ENCODE measurements at regions not wholly inside any gene's neighbourhood (a gene's known extent, or its start where the extent isn't known, plus 50 kb on each side); places are given as distances from the start of the nearest gene placed in this dataset.
A peak's percentile ranks its signal among the peaks of the same experiment; 100 is the strongest.

DNA sequence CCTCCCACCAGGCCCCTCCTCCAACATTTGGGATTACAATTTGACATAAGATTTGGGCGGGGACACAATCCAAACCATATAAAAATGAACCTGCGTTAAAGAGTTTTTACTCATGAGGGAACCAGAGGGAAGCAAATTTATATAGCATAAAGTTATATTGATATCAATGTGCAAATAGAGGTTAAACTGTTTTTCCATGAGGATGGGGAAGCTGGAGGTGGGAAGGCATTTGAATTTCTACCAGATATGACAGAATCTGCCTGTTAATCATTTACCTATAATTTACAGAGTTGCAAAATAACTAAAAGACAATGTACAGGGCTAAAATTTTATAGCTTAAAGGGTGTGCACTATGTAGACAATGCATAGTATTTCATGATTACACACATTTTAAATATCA, 322.0 kb upstream of the FKBP1C start:
- no peak overlapping the region for H3K4me3 Mint-ChIP-seq (ENCODE audit: unreplicated experiment)
- DNase-seq (ENCODE audit: low spot score), result no peak
- H3K4me1 Mint-ChIP-seq (ENCODE audit: low read depth), result no peaks in the 10 kb centered on the region
- peaks cover 23% of the 10 kb centered on the region for H3K27me3 Mint-ChIP-seq (ENCODE audit: low read depth)
- H3K27ac Mint-ChIP-seq (ENCODE audit: unreplicated experiment), result no peak overlapping the region
- TF ChIP-seq, protein P1, sequence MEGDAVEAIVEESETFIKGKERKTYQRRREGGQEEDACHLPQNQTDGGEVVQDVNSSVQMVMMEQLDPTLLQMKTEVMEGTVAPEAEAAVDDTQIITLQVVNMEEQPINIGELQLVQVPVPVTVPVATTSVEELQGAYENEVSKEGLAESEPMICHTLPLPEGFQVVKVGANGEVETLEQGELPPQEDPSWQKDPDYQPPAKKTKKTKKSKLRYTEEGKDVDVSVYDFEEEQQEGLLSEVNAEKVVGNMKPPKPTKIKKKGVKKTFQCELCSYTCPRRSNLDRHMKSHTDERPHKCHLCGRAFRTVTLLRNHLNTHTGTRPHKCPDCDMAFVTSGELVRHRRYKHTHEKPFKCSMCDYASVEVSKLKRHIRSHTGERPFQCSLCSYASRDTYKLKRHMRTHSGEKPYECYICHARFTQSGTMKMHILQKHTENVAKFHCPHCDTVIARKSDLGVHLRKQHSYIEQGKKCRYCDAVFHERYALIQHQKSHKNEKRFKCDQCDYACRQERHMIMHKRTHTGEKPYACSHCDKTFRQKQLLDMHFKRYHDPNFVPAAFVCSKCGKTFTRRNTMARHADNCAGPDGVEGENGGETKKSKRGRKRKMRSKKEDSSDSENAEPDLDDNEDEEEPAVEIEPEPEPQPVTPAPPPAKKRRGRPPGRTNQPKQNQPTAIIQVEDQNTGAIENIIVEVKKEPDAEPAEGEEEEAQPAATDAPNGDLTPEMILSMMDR (IDR thresholded peaks at IDR 0.05), result no peak
- H3K9me3 Mint-ChIP-seq (ENCODE audit: low read depth), result no peaks in the 10 kb centered on the region
- no peaks in the 10 kb centered on the region for H3K36me3 Mint-ChIP-seq (ENCODE audit: low read depth)

DNA sequence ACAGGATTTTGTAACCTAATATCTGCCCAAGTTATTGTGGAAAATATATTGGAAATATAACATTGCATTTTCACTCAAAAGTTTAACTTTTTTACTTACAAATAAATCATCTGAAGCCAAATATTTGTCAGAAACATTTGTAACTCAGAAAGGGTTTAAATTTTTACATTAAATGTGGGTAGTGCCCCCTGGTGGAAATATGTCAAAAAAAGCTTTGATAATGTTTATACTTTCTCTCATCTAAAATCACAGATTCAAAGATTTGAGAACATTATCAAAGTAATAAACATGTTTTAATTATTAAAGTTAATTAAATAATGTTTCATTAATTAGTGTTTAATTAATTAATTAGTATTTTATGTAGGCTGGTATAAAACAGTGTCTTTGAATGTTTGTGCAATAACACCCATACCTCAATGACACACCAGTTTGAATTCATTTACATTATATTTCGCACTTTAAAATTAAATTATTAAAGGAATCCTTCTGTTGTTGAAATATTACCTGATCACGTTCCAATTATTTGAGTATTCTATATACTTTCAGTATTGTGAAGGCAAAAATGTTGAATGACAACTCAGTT, 320.1 kb upstream of the FKBP1C start:
- Mint-ChIP-seq H3K4me1 (ENCODE audit: low read depth) (no peaks in the 10 kb centered on the region), H3K27ac (ENCODE audit: unreplicated experiment) (no peak overlapping the region), H3K36me3 (ENCODE audit: low read depth) (no peaks in the 10 kb centered on the region), H3K27me3 (ENCODE audit: low read depth) (peaks cover 18% of the 10 kb centered on the region), H3K9me3 (ENCODE audit: low read depth) (no peaks in the 10 kb centered on the region), H3K4me3 (ENCODE audit: unreplicated experiment) (no peak overlapping the region)
- TF ChIP-seq, protein P1 (IDR thresholded peaks at IDR 0.05), result peak; percentile 87
- DNase-seq (ENCODE audit: low spot score), result no peak

DNA sequence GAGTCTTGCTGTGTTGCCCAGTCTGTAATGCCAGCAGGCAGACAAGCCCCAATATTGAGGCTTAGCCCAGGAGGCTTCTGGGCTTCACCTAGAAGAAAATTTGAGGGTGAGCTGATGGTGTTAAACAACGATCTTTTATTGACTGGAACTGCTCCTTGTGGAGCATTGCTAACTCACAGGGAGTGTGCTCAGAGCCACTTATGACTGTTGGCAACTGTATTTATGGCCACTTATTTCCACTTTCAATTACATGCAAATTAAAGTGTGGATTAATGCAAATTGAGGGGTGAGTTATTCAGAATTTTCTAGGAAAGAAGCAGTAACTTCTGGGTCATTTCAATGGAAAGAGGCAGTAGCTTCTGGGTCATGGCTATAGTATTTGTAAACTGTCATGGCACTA, 317.2 kb upstream of the FKBP1C start:
- H3K4me3 Mint-ChIP-seq (ENCODE audit: unreplicated experiment), result no peak overlapping the region
- H3K27me3 Mint-ChIP-seq (ENCODE audit: low read depth), result peaks cover 2% of the 10 kb centered on the region
- H3K4me1 Mint-ChIP-seq (ENCODE audit: low read depth), result no peaks in the 10 kb centered on the region
- DNase-seq (ENCODE audit: low spot score), result no peak
- no peaks in the 10 kb centered on the region for H3K9me3 Mint-ChIP-seq (ENCODE audit: low read depth)
- H3K27ac Mint-ChIP-seq (ENCODE audit: unreplicated experiment), result no peak overlapping the region
- TF ChIP-seq, protein P1 (IDR thresholded peaks at IDR 0.05), result no peak
- no peaks in the 10 kb centered on the region for H3K36me3 Mint-ChIP-seq (ENCODE audit: low read depth)

DNA sequence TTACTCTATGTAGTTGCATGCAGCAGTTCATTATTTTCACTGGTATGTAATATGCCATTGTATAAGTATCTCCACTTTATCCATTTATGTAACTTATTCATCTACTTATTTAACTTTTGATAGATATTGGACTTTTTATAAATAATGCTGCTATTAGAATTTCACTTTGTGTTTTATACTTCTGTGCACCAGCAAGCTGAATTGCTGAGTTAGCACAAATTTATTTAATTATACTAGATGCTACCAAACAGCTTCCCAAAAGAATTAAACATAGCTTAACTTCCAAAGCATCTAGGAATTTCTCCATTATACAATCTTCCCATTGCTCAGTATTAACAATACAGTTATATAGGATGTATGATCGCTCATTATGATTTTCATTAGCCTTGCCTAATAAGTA, 308.0 kb upstream of the FKBP1C start:
- TF ChIP-seq, protein P1 (IDR thresholded peaks at IDR 0.05), result no peak
- Mint-ChIP-seq H3K27me3 (ENCODE audit: low read depth) (no peaks in the 10 kb centered on the region), H3K4me1 (ENCODE audit: low read depth) (no peaks in the 10 kb centered on the region), H3K4me3 (ENCODE audit: unreplicated experiment) (no peak overlapping the region), H3K36me3 (ENCODE audit: low read depth) (no peaks in the 10 kb centered on the region), H3K9me3 (ENCODE audit: low read depth) (no peaks in the 10 kb centered on the region), H3K27ac (ENCODE audit: unreplicated experiment) (no peak overlapping the region)
- DNase-seq (ENCODE audit: low spot score), result no peak

DNA sequence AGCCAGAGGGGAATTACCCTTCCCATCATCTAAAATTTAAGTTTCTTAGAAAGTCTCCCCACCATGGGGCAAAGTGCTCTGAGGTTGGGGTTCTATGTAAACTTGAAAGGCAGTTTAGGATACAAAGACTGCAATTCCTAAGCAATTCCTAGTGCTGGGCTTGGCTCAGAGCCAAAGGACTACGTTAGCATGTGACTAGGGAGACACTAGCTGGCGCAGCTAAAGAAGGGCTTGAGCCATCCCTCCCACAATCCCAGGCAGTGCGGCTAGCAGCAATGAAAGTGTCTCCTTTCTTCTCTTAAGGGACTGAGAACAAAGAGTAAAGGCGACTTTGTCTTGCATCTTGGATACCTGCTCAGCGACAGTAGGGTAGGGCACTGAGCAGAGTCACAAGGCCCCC, 306.6 kb upstream of the FKBP1C start:
- TF ChIP-seq, protein P1 (IDR thresholded peaks at IDR 0.05), result no peak
- H3K27me3 Mint-ChIP-seq (ENCODE audit: low read depth), result no peaks in the 10 kb centered on the region
- H3K27ac Mint-ChIP-seq (ENCODE audit: unreplicated experiment), result no peak overlapping the region
- no peak overlapping the region for H3K4me3 Mint-ChIP-seq (ENCODE audit: unreplicated experiment)
- no peaks in the 10 kb centered on the region for H3K9me3 Mint-ChIP-seq (ENCODE audit: low read depth)
- no peak for DNase-seq (ENCODE audit: low spot score)
- no peaks in the 10 kb centered on the region for H3K36me3 Mint-ChIP-seq (ENCODE audit: low read depth)
- no peaks in the 10 kb centered on the region for H3K4me1 Mint-ChIP-seq (ENCODE audit: low read depth)
